GM23338 (cell line): ENCODE measurements at regions not wholly inside any gene's neighbourhood (a gene's known extent, or its start where the extent isn't known, plus 50 kb on each side); places are given as distances from the start of the nearest gene placed in this dataset.

Experiments used
- ATAC-seq: fragments of 200-7000 bp; cut with Tn5 transposase; 3 replicates; pipeline ENCODE4 v1.9.1; 2020
- DNase-seq: peaks from one replicate; pipeline ENCODE4 v3.0.0-alpha.2; 2015; ENCODE audit warnings: low spot score
- H2AFZ ChIP-seq: fragments of 200-600 bp; sonication (generic); 2 replicates; pipeline ENCODE4 v1.8.0; 2016; ENCODE audit warnings: antibody characterized with exemption, mild to moderate bottlenecking, moderate library complexity
- H3F3A ChIP-seq: fragments of 200-600 bp; sonication (generic); replicated peaks from 2 replicates; pipeline ENCODE4 v1.8.0; 2017; ENCODE audit warnings: antibody characterized with exemption, mixed run types, low read depth
- H3K27ac ChIP-seq: fragments of 200-600 bp; sonication (generic); 2 replicates; pipeline ENCODE4 v1.6.1; 2016; ENCODE audit warnings: low read depth
- H3K27me3 ChIP-seq: fragments of 200-600 bp; sonication (generic); 2 replicates; pipeline ENCODE4 v1.8.0; 2016; ENCODE audit warnings: mild to moderate bottlenecking, mixed run types, moderate library complexity; ENCODE audit not compliant: insufficient read depth
- H3K36me3 ChIP-seq: fragments of 200-600 bp; sonication (generic); 2 replicates; pipeline ENCODE4 v1.8.0; 2016; ENCODE audit warnings: mild to moderate bottlenecking; ENCODE audit not compliant: insufficient read depth
- H3K4me1 ChIP-seq: fragments of 200-600 bp; sonication (generic); 2 replicates; pipeline ENCODE4 v1.8.0; 2016; ENCODE audit warnings: mild to moderate bottlenecking, moderate library complexity; ENCODE audit not compliant: insufficient read depth
- H3K4me2 ChIP-seq: fragments of 200-600 bp; sonication (generic); 2 replicates; pipeline ENCODE4 v1.7.1; 2017; ENCODE audit warnings: mixed run types
- H3K4me3 ChIP-seq: fragments of 200-600 bp; sonication (generic); 2 replicates; pipeline ENCODE4 v1.6.1; 2016; ENCODE audit warnings: mixed run types
- H3K79me2 ChIP-seq: fragments of 200-600 bp; sonication (generic); replicated peaks from 2 replicates; pipeline ENCODE4 v1.8.0; 2017; ENCODE audit warnings: mild to moderate bottlenecking; ENCODE audit not compliant: insufficient read depth
- H3K9me2 ChIP-seq: fragments of 200-600 bp; sonication (generic); 2 replicates; pipeline ENCODE4 v1.8.0; 2017; ENCODE audit not compliant: insufficient read depth
- H4K20me1 ChIP-seq: fragments of 200-600 bp; sonication (generic); replicated peaks from 2 replicates; pipeline ENCODE4 v1.8.0; 2017; ENCODE audit warnings: mild to moderate bottlenecking; ENCODE audit not compliant: insufficient read depth
- H3K27ac Mint-ChIP-seq: 2 replicates; pipeline ENCODE4 v1.8.0; 2020; ENCODE audit warnings: inconsistent platforms, mild to moderate bottlenecking, moderate library complexity, mixed read lengths
- H3K27me3 Mint-ChIP-seq: 3 replicates; pipeline ENCODE4 v1.8.0; 2022; ENCODE audit warnings: low read depth, mild to moderate bottlenecking, moderate library complexity, mixed read lengths, inconsistent platforms; ENCODE audit not compliant: insufficient read depth, poor library complexity
- H3K36me3 Mint-ChIP-seq: 3 replicates; pipeline ENCODE4 v1.8.0; 2021; ENCODE audit warnings: low read depth, mild to moderate bottlenecking, inconsistent platforms, moderate library complexity, mixed read lengths
- H3K4me1 Mint-ChIP-seq: 3 replicates; pipeline ENCODE4 v1.8.0; 2020; ENCODE audit warnings: mild to moderate bottlenecking, inconsistent platforms, mixed read lengths
- H3K4me3 Mint-ChIP-seq: 3 replicates; pipeline ENCODE4 v1.8.0; 2021; ENCODE audit warnings: moderate library complexity, mild to moderate bottlenecking, inconsistent platforms, mixed read lengths
- H3K9me3 Mint-ChIP-seq: 3 replicates; pipeline ENCODE4 v1.8.0; 2020; ENCODE audit warnings: moderate library complexity, mild to moderate bottlenecking, inconsistent platforms, mixed read lengths
- JUNB ChIP-seq: IDR thresholded peaks from one replicate; pipeline ENCODE4 v1.6.1; 2016; ENCODE audit warnings: antibody characterized with exemption; ENCODE audit not compliant: unreplicated experiment
- ZNF331 ChIP-seq: fragments of 250-450 bp; sonication (Bioruptor Pico); IDR thresholded peaks from 2 replicates; pipeline ENCODE4 v1.5.0; 2020; ENCODE audit warnings: low read depth, mild to moderate bottlenecking, moderate library complexity
- TF ChIP-seq, protein P1 (sequence below), 2 experiments: fragments of 200-600 bp in 1 of 2; sonication (generic) in 1 of 2; conservative IDR thresholded peaks; 2 replicates each; pipeline versions ENCODE4 v1.5.1 to v1.6.1; 2016 to 2017; ENCODE audit warnings: antibody characterized with exemption in 2 of 2, low read depth in 2 of 2, mild to moderate bottlenecking in 2 of 2, moderate library complexity in 1 of 2
- TF ChIP-seq, protein P2 (sequence below): fragments of 250-450 bp; sonication (Bioruptor Pico); IDR thresholded peaks from 2 replicates; pipeline ENCODE4 v1.5.0; 2020; ENCODE audit warnings: mild to moderate bottlenecking, moderate library complexity

DNA sequence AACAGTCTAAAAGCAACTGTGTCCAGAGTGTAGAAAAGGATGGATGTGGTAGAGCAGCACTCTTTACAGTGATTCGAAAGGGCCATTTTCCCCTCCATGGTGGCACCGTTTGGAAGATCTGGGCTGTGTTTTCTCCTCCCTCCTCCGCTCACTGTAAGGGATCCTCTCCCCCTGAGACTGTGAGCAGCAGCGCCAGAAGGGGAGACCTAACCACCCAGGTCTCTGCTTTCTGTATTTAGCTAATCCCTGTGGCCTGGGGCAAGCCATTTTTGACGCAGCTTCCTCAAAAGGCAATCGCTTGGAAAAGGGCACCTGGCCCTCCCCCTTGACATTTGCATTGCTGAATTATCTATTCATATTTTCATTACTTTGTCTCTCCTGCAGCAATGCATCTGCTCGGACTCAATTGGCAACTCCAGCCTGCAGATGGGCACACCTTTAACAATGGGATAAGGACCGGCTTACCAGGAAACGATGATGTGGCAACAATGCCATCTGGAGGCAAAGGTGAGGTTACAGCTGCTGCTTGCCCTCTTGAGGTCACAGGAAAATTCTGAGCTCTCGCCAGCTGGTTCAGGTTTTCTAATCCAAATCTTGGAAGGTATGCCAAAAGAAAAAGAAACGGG, 244.3 kb upstream of the WWC1 start:
- Mint-ChIP-seq H3K36me3 (no peaks in the 10 kb centered on the region), H3K27ac (0 out of 2 replicates have a peak overlapping the region, but pooled peaks have one; percentile 47), H3K9me3 (no peaks in the 10 kb centered on the region), H3K27me3 (peaks cover 1% of the 10 kb centered on the region), H3K4me3 (peak overlapping the region; percentile 6; the same call in 1 of the 3 replicates), H3K4me1 (peaks cover 27% of the 10 kb centered on the region)
- Histone ChIP-seq H3K36me3 (no peaks in the 10 kb centered on the region), H3K4me3 (no peak overlapping the region; the same call in 1 of the 2 replicates), H3F3A (0 out of 2 replicates have a peak, but pooled peaks cover 3% of the 10 kb centered on the region), H3K79me2 (no peaks in the 10 kb centered on the region), H3K9me2 (no peaks in the 10 kb centered on the region), H4K20me1 (no peaks in the 10 kb centered on the region), H3K27me3 (no peaks in the 10 kb centered on the region), H3K4me2 (peak overlapping the region; percentile 5; the same call in 1 of the 2 replicates), H3K27ac (no peak overlapping the region), H3K4me1 (peaks cover 9% of the 10 kb centered on the region), H2AFZ (peak overlapping the region; percentile 12; the same call in 1 of the 2 replicates)
- peak; percentile 95 for ATAC-seq
- TF ChIP-seq, protein P1, sequence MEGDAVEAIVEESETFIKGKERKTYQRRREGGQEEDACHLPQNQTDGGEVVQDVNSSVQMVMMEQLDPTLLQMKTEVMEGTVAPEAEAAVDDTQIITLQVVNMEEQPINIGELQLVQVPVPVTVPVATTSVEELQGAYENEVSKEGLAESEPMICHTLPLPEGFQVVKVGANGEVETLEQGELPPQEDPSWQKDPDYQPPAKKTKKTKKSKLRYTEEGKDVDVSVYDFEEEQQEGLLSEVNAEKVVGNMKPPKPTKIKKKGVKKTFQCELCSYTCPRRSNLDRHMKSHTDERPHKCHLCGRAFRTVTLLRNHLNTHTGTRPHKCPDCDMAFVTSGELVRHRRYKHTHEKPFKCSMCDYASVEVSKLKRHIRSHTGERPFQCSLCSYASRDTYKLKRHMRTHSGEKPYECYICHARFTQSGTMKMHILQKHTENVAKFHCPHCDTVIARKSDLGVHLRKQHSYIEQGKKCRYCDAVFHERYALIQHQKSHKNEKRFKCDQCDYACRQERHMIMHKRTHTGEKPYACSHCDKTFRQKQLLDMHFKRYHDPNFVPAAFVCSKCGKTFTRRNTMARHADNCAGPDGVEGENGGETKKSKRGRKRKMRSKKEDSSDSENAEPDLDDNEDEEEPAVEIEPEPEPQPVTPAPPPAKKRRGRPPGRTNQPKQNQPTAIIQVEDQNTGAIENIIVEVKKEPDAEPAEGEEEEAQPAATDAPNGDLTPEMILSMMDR (conservative IDR thresholded peaks at IDR 0.05; ENCODE audit: low read depth in 2 of 2), result peak; percentile 84 to 93
- TF ChIP-seq, protein P2, sequence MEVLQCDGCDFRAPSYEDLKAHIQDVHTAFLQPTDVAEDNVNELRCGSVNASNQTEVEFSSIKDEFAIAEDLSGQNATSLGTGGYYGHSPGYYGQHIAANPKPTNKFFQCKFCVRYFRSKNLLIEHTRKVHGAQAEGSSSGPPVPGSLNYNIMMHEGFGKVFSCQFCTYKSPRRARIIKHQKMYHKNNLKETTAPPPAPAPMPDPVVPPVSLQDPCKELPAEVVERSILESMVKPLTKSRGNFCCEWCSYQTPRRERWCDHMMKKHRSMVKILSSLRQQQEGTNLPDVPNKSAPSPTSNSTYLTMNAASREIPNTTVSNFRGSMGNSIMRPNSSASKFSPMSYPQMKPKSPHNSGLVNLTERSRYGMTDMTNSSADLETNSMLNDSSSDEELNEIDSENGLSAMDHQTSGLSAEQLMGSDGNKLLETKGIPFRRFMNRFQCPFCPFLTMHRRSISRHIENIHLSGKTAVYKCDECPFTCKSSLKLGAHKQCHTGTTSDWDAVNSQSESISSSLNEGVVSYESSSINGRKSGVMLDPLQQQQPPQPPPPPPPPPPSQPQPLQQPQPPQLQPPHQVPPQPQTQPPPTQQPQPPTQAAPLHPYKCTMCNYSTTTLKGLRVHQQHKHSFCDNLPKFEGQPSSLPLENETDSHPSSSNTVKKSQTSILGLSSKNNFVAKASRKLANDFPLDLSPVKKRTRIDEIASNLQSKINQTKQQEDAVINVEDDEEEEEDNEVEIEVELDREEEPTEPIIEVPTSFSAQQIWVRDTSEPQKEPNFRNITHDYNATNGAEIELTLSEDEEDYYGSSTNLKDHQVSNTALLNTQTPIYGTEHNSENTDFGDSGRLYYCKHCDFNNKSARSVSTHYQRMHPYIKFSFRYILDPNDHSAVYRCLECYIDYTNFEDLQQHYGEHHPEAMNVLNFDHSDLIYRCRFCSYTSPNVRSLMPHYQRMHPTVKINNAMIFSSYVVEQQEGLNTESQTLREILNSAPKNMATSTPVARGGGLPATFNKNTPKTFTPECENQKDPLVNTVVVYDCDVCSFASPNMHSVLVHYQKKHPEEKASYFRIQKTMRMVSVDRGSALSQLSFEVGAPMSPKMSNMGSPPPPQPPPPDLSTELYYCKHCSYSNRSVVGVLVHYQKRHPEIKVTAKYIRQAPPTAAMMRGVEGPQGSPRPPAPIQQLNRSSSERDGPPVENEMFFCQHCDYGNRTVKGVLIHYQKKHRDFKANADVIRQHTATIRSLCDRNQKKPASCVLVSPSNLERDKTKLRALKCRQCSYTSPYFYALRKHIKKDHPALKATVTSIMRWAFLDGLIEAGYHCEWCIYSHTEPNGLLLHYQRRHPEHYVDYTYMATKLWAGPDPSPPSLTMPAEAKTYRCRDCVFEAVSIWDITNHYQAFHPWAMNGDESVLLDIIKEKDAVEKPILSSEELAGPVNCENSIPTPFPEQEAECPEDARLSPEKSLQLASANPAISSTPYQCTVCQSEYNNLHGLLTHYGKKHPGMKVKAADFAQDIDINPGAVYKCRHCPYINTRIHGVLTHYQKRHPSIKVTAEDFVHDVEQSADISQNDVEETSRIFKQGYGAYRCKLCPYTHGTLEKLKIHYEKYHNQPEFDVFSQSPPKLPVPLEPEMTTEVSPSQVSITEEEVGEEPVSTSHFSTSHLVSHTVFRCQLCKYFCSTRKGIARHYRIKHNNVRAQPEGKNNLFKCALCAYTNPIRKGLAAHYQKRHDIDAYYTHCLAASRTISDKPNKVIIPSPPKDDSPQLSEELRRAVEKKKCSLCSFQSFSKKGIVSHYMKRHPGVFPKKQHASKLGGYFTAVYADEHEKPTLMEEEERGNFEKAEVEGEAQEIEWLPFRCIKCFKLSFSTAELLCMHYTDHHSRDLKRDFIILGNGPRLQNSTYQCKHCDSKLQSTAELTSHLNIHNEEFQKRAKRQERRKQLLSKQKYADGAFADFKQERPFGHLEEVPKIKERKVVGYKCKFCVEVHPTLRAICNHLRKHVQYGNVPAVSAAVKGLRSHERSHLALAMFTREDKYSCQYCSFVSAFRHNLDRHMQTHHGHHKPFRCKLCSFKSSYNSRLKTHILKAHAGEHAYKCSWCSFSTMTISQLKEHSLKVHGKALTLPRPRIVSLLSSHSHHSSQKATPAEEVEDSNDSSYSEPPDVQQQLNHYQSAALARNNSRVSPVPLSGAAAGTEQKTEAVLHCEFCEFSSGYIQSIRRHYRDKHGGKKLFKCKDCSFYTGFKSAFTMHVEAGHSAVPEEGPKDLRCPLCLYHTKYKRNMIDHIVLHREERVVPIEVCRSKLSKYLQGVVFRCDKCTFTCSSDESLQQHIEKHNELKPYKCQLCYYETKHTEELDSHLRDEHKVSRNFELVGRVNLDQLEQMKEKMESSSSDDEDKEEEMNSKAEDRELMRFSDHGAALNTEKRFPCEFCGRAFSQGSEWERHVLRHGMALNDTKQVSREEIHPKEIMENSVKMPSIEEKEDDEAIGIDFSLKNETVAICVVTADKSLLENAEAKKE (CRISPR knock-in tag), result no peak
- no peak for TF ChIP-seq ZNF331 (CRISPR knock-in tag)
- no peak for TF ChIP-seq JUNB
- peak; percentile 88 for DNase-seq
